NCI-H1048 (cell line): ENCODE measurements at regions not wholly inside any gene's neighbourhood (a gene's known extent, or its start where the extent isn't known, plus 50 kb on each side); places are given as distances from the start of the nearest gene placed in this dataset.

ENCODE experiments used
- DNase-seq: peaks from one replicate; lab custom pipeline; 2025; lab: John Stamatoyannopoulos, UW

GRCh38 chr18:55780586-55781071 lies 192.6 kb upstream of the TCF4 start:
- no peak for DNase-seq

GRCh38 chr18:55779691-55780585 lies 191.9 kb upstream of the TCF4 start:
- no peak for DNase-seq

- no peak for DNase-seq
These were observed 191.0 kb upstream of the TCF4 start for GRCh38 chr18:55778788-55779690.

GRCh38 chr18:55777666-55778304 lies 189.8 kb upstream of the TCF4 start:
- DNase-seq, result no peak

GRCh38 chr18:55775972-55776371 lies 188.0 kb upstream of the TCF4 start:
- DNase-seq, result no peak

GRCh38 chr18:55774505-55774904 lies 186.5 kb upstream of the TCF4 start:
- DNase-seq, result no peak

- no peak for DNase-seq
These were observed 180.3 kb upstream of the TCF4 start for GRCh38 chr18:55768255-55768654.

- DNase-seq, result no peak
These were observed 176.4 kb upstream of the TCF4 start for GRCh38 chr18:55764386-55764785.

GRCh38 chr18:55763805-55764204 lies 175.8 kb upstream of the TCF4 start:
- no peak for DNase-seq

GRCh38 chr18:55763298-55763697 lies 175.3 kb upstream of the TCF4 start:
- no peak for DNase-seq

GRCh38 chr18:55762424-55762823 lies 174.4 kb upstream of the TCF4 start:
- no peak for DNase-seq

GRCh38 chr18:55753643-55754263 lies 165.8 kb upstream of the TCF4 start:
- no peak for DNase-seq

- DNase-seq, result no peak
These were observed 163.5 kb upstream of the TCF4 start for GRCh38 chr18:55751476-55751875.

- no peak for DNase-seq
These were observed 160.3 kb upstream of the TCF4 start for GRCh38 chr18:55748227-55748738.

GRCh38 chr18:55744206-55744605 lies 156.2 kb upstream of the TCF4 start:
- DNase-seq, result no peak

GRCh38 chr18:55743736-55744135 lies 155.7 kb upstream of the TCF4 start:
- no peak for DNase-seq

GRCh38 chr18:55743133-55743532 lies 155.1 kb upstream of the TCF4 start:
- DNase-seq, result no peak

GRCh38 chr18:55739488-55739887 lies 151.5 kb upstream of the TCF4 start:
- no peak for DNase-seq

- no peak for DNase-seq
These were observed 150.6 kb upstream of the TCF4 start for GRCh38 chr18:55738483-55739114.

- no peak for DNase-seq
These were observed 149.9 kb upstream of the TCF4 start for GRCh38 chr18:55737781-55738468.
